Peyer's patch (tissue), 4 donors: ENCODE measurements at regions not wholly inside any gene's neighbourhood (a gene's known extent, or its start where the extent isn't known, plus 50 kb on each side); places are given as distances from the start of the nearest gene placed in this dataset.

ENCODE experiments used
- DNase-seq, 3 donors: peaks; one replicate each; pipeline ENCODE4 v3.0.0-alpha.2; 2017 to 2019
- H3K27ac ChIP-seq, 4 donors: fragments of 200-600 bp; sonication (generic); one replicate each; pipeline ENCODE4 v1.5.1; 2016 to 2019
- H3K27me3 ChIP-seq, 2 donors: fragments of 200-600 bp; sonication (generic); one replicate each; pipeline ENCODE4 v1.5.1; 2019
- H3K36me3 ChIP-seq, 3 donors: fragments of 200-600 bp; sonication (generic); one replicate each; pipeline ENCODE4 v1.5.1; 2016 to 2019
- H3K4me1 ChIP-seq, 4 donors: fragments of 200-600 bp; sonication (generic); one replicate each; pipeline ENCODE4 v1.5.1; 2016 to 2019
- H3K4me3 ChIP-seq, 4 donors: fragments of 200-600 bp; sonication (generic); 1 replicate in 3 of 4; 2 replicates in 1 of 4; pipeline ENCODE4 v1.5.1; 2016 to 2019; ENCODE audit warnings: mild to moderate bottlenecking in 1 of 4
- H3K9me3 ChIP-seq, 4 donors: fragments of 200-600 bp; sonication (generic); one replicate each; pipeline ENCODE4 v1.5.1; 2016 to 2019; ENCODE audit warnings: mild to moderate bottlenecking in 1 of 4
- CTCF ChIP-seq, 6 experiments: fragments of 450-650 bp in 4 of 6; fragments of 200-600 bp in 2 of 6; sonication (generic) in 1 of 6; IDR thresholded peaks; one replicate each; pipeline ENCODE4 v1.5.1; 2017 to 2019; ENCODE audit warnings: antibody characterized with exemption in 6 of 6, mild to moderate bottlenecking in 3 of 6, moderate library complexity in 1 of 6
- POLR2A ChIP-seq, 2 donors: fragments of 450-650 bp; IDR thresholded peaks; one replicate each; pipeline ENCODE4 v1.5.1; 2017; ENCODE audit warnings: antibody characterized with exemption in 2 of 2, mild to moderate bottlenecking in 2 of 2, moderate library complexity in 2 of 2

GRCh38 chr11:127576210-127576609 lies 575.6 kb upstream of the KIRREL3 start:
- no peak for TF ChIP-seq CTCF (IDR thresholded peaks at IDR 0.05)
- no peak for TF ChIP-seq POLR2A (IDR thresholded peaks at IDR 0.05)
- DNase-seq: no peak
- Histone ChIP-seq H3K4me1 (no peaks in the 10 kb centered on the region), H3K9me3 (no peaks in the 10 kb centered on the region), H3K27me3 (no peaks in the 10 kb centered on the region), H3K36me3 (no peaks in the 10 kb centered on the region), H3K4me3 (no peak overlapping the region), H3K27ac (no peak overlapping the region)

GRCh38 chr11:127574478-127574877 lies 573.9 kb upstream of the KIRREL3 start:
- Histone ChIP-seq H3K4me1 (no peaks in the 10 kb centered on the region), H3K9me3 (no peaks in the 10 kb centered on the region), H3K36me3 (no peaks in the 10 kb centered on the region), H3K4me3 (no peak overlapping the region), H3K27me3 (no peaks in the 10 kb centered on the region), H3K27ac (no peak overlapping the region)
- DNase-seq: no peak
- TF ChIP-seq CTCF (IDR thresholded peaks at IDR 0.05) (no peak), POLR2A (IDR thresholded peaks at IDR 0.05) (no peak)

GRCh38 chr11:127568891-127569290 lies 568.3 kb upstream of the KIRREL3 start:
- no peaks in the 10 kb centered on the region for H3K27me3 ChIP-seq
- peak overlapping the region in 1 of 4 donors; percentile 41 for H3K27ac ChIP-seq
- no peak overlapping the region for H3K4me3 ChIP-seq
- peak in 1 of 3 donors; percentile 47 for DNase-seq
- no peaks in the 10 kb centered on the region for H3K4me1 ChIP-seq
- TF ChIP-seq CTCF (IDR thresholded peaks at IDR 0.05) (no peak), POLR2A (IDR thresholded peaks at IDR 0.05) (no peak)
- H3K36me3 ChIP-seq: no peaks in the 10 kb centered on the region
- no peaks in the 10 kb centered on the region for H3K9me3 ChIP-seq

GRCh38 chr11:127567237-127567932 lies 566.8 kb upstream of the KIRREL3 start:
- no peak overlapping the region for H3K4me3 ChIP-seq
- no peak for DNase-seq
- H3K9me3 ChIP-seq: no peaks in the 10 kb centered on the region
- no peaks in the 10 kb centered on the region for H3K36me3 ChIP-seq
- no peak overlapping the region for H3K27ac ChIP-seq
- TF ChIP-seq POLR2A (IDR thresholded peaks at IDR 0.05): no peak
- H3K27me3 ChIP-seq: no peaks in the 10 kb centered on the region
- no peaks in the 10 kb centered on the region for H3K4me1 ChIP-seq

- TF ChIP-seq POLR2A (IDR thresholded peaks at IDR 0.05): no peak
- Histone ChIP-seq H3K4me3 (no peak overlapping the region), H3K9me3 (no peaks in the 10 kb centered on the region), H3K36me3 (no peaks in the 10 kb centered on the region), H3K4me1 (no peaks in the 10 kb centered on the region), H3K27ac (no peak overlapping the region), H3K27me3 (no peaks in the 10 kb centered on the region)
- no peak for DNase-seq
Measured at GRCh38 chr11:127564810-127565209, 564.2 kb upstream of the KIRREL3 start.

- Histone ChIP-seq H3K27ac (no peak overlapping the region), H3K4me1 (no peaks in the 10 kb centered on the region), H3K27me3 (no peaks in the 10 kb centered on the region), H3K9me3 (no peaks in the 10 kb centered on the region), H3K4me3 (no peak overlapping the region), H3K36me3 (no peaks in the 10 kb centered on the region)
- TF ChIP-seq POLR2A (IDR thresholded peaks at IDR 0.05) (no peak), CTCF (IDR thresholded peaks at IDR 0.05) (no peak)
- DNase-seq: no peak
Measured at GRCh38 chr11:127559978-127560377, 559.4 kb upstream of the KIRREL3 start.

- Histone ChIP-seq H3K27ac (no peak overlapping the region), H3K9me3 (no peaks in the 10 kb centered on the region), H3K27me3 (no peaks in the 10 kb centered on the region), H3K4me1 (no peaks in the 10 kb centered on the region), H3K4me3 (no peak overlapping the region), H3K36me3 (no peaks in the 10 kb centered on the region)
- TF ChIP-seq POLR2A (IDR thresholded peaks at IDR 0.05) (no peak), CTCF (IDR thresholded peaks at IDR 0.05) (no peak)
- DNase-seq: no peak
Measured at GRCh38 chr11:127552446-127552845, 551.9 kb upstream of the KIRREL3 start.
